Loucy (cell line): ENCODE measurements at regions not wholly inside any gene's neighbourhood (a gene's known extent, or its start where the extent isn't known, plus 50 kb on each side); places are given as distances from the start of the nearest gene placed in this dataset.

ENCODE experiments used
- H2AFZ ChIP-seq: fragments of 200-600 bp; sonication (generic); 2 replicates; pipeline ENCODE4 v1.6.0; 2016; ENCODE audit warnings: antibody characterized with exemption, mild to moderate bottlenecking, low read length, moderate library complexity
- H3F3A ChIP-seq: fragments of 200-600 bp; 2 replicates; pipeline ENCODE4 v1.6.0; 2016; ENCODE audit warnings: antibody characterized with exemption, low read depth, mild to moderate bottlenecking
- H3K27me3 ChIP-seq: fragments of 200-600 bp; sonication (generic); 2 replicates; pipeline ENCODE4 v1.6.1; 2014; ENCODE audit warnings: low read length, mild to moderate bottlenecking; ENCODE audit not compliant: insufficient read depth, poor library complexity, severe bottlenecking
- H3K36me3 ChIP-seq: fragments of 200-600 bp; sonication (generic); 2 replicates; pipeline ENCODE4 v1.6.1; 2016; ENCODE audit warnings: low read length; ENCODE audit not compliant: insufficient read depth
- H3K4me1 ChIP-seq: fragments of 200-600 bp; sonication (generic); 2 replicates; pipeline ENCODE4 v1.5.1; 2014; ENCODE audit warnings: low read length, mild to moderate bottlenecking; ENCODE audit not compliant: insufficient read depth, poor library complexity, severe bottlenecking
- H3K4me2 ChIP-seq: fragments of 200-600 bp; sonication (generic); 2 replicates; pipeline ENCODE4 v1.6.0; 2014; ENCODE audit warnings: antibody characterized with exemption, low read length, low read depth, mild to moderate bottlenecking; ENCODE audit not compliant: poor library complexity, severe bottlenecking
- H3K4me3 ChIP-seq: fragments of 200-600 bp; sonication (generic); 2 replicates; pipeline ENCODE4 v1.5.1; 2014; ENCODE audit warnings: low read length, mild to moderate bottlenecking, mixed read lengths; ENCODE audit not compliant: poor library complexity, severe bottlenecking
- H3K79me2 ChIP-seq: fragments of 200-600 bp; sonication (generic); 2 replicates; pipeline ENCODE4 v1.6.1; 2014; ENCODE audit warnings: low read length; ENCODE audit not compliant: insufficient read depth
- H3K9ac ChIP-seq: fragments of 200-600 bp; sonication (generic); 2 replicates; pipeline ENCODE4 v1.6.0; 2014; ENCODE audit warnings: mild to moderate bottlenecking, low read depth, low read length, moderate library complexity; ENCODE audit not compliant: poor library complexity, severe bottlenecking
- H3K9me2 ChIP-seq: fragments of 200-600 bp; sonication (generic); replicated peaks from 2 replicates; pipeline ENCODE4 v1.6.1; 2016; ENCODE audit warnings: low read depth, low read length, mixed read lengths
- H3K9me3 ChIP-seq: fragments of 200-600 bp; sonication (generic); 2 replicates; pipeline ENCODE4 v1.6.1; 2014; ENCODE audit warnings: mild to moderate bottlenecking, antibody characterized with exemption, low read length, low read depth; ENCODE audit not compliant: insufficient read depth
- H4K20me1 ChIP-seq: fragments of 200-600 bp; sonication (generic); 2 replicates; pipeline ENCODE4 v1.6.0; 2014; ENCODE audit warnings: antibody characterized with exemption, low read length, mild to moderate bottlenecking; ENCODE audit not compliant: insufficient read depth, poor library complexity, severe bottlenecking
- CTCF ChIP-seq: fragments of 200-600 bp; sonication (generic); conservative IDR thresholded peaks from 2 replicates; pipeline ENCODE4 v1.5.1; 2014; ENCODE audit warnings: mild to moderate bottlenecking, antibody characterized with exemption, low read length
- EZH2phosphoT487 ChIP-seq: fragments of 200-600 bp; IDR thresholded peaks from 2 replicates; pipeline ENCODE4 v1.6.1; 2018; ENCODE audit warnings: antibody characterized with exemption, mild to moderate bottlenecking, moderate library complexity, borderline replicate concordance

- Histone ChIP-seq H2AFZ (no peak overlapping the region), H3K9me3 (no peaks in the 10 kb centered on the region), H3K36me3 (no peaks in the 10 kb centered on the region), H3K4me3 (no peak overlapping the region), H3K9ac (no peak overlapping the region), H4K20me1 (no peaks in the 10 kb centered on the region), H3K27me3 (no peaks in the 10 kb centered on the region), H3F3A (no peaks in the 10 kb centered on the region), H3K9me2 (no peaks in the 10 kb centered on the region), H3K4me1 (no peaks in the 10 kb centered on the region), H3K4me2 (no peak overlapping the region), H3K79me2 (no peaks in the 10 kb centered on the region)
- TF ChIP-seq EZH2phosphoT487 (no peak), CTCF (no peak)
Measured at GRCh38 chr5:35359859-35360258, 129.6 kb upstream of the PRLR start.

- H3K79me2 ChIP-seq: no peaks in the 10 kb centered on the region
- H3K4me3 ChIP-seq: no peak overlapping the region
- H2AFZ ChIP-seq: no peak overlapping the region
- H3K27me3 ChIP-seq: no peaks in the 10 kb centered on the region
- no peaks in the 10 kb centered on the region for H3K36me3 ChIP-seq
- no peaks in the 10 kb centered on the region for H3K9me3 ChIP-seq
- H3K9ac ChIP-seq: no peak overlapping the region
- no peak for TF ChIP-seq CTCF
- TF ChIP-seq EZH2phosphoT487: no peak
- no peaks in the 10 kb centered on the region for H3K9me2 ChIP-seq
- no peaks in the 10 kb centered on the region for H3K4me1 ChIP-seq
- H4K20me1 ChIP-seq: no peaks in the 10 kb centered on the region
- no peak overlapping the region for H3K4me2 ChIP-seq
- no peaks in the 10 kb centered on the region for H3F3A ChIP-seq
Measured at GRCh38 chr5:35357973-35358372, 127.7 kb upstream of the PRLR start.

- no peak overlapping the region for H2AFZ ChIP-seq
- H3K4me2 ChIP-seq: no peak overlapping the region
- H3K79me2 ChIP-seq: no peaks in the 10 kb centered on the region
- no peaks in the 10 kb centered on the region for H3K9me2 ChIP-seq
- no peaks in the 10 kb centered on the region for H3K27me3 ChIP-seq
- no peaks in the 10 kb centered on the region for H3K9me3 ChIP-seq
- no peaks in the 10 kb centered on the region for H4K20me1 ChIP-seq
- no peak overlapping the region for H3K4me3 ChIP-seq
- no peak for TF ChIP-seq CTCF
- TF ChIP-seq EZH2phosphoT487: no peak
- no peaks in the 10 kb centered on the region for H3K36me3 ChIP-seq
- H3K4me1 ChIP-seq: no peaks in the 10 kb centered on the region
- H3K9ac ChIP-seq: no peak overlapping the region
- no peaks in the 10 kb centered on the region for H3F3A ChIP-seq
Measured at GRCh38 chr5:35356725-35357124, 126.4 kb upstream of the PRLR start.
